GM12878 (cell line): ENCODE measurements at regions not wholly inside any gene's neighbourhood (a gene's known extent, or its start where the extent isn't known, plus 50 kb on each side); places are given as distances from the start of the nearest gene placed in this dataset.

Experiments used
- ATF3 ChIP-seq: IDR thresholded peaks from 2 replicates; pipeline ENCODE4 v1.6.1; 2011; ENCODE audit warnings: low read depth, mild to moderate bottlenecking, low read length, moderate library complexity, borderline replicate concordance; ENCODE audit errors: extremely low read depth
- E2F4 ChIP-seq: IDR thresholded peaks from 2 replicates; pipeline ENCODE4 v1.6.1; 2012; ENCODE audit warnings: low read depth, low read length, improper control_type of control experiment
- EP300 ChIP-seq, 2 experiments: fragments of 150-350 bp in 1 of 2; IDR thresholded peaks; 2 replicates each; pipeline ENCODE4 v1.6.1; 2011 to 2012; ENCODE audit warnings: low read depth in 2 of 2, low read length in 2 of 2, borderline replicate concordance in 1 of 2, improper control_type of control experiment in 1 of 2, inconsistent platforms in 1 of 2; ENCODE audit not compliant: control insufficient read depth in 1 of 2
- IKZF2 ChIP-seq, 2 experiments: fragments of 450-650 bp; IDR thresholded peaks; 2 replicates each; pipeline ENCODE4 v1.6.1; 2017; ENCODE audit warnings: mild to moderate bottlenecking in 2 of 2, moderate library complexity in 2 of 2
- MTA3 ChIP-seq: IDR thresholded peaks from 2 replicates; pipeline ENCODE4 v1.6.1; 2012; ENCODE audit warnings: low read length, inconsistent platforms, borderline replicate concordance
- NBN ChIP-seq: fragments of 450-650 bp; IDR thresholded peaks from 2 replicates; pipeline ENCODE4 v1.6.1; 2016
- POLR2AphosphoS2 ChIP-seq: IDR thresholded peaks from 2 replicates; pipeline ENCODE4 v1.6.1; 2011; ENCODE audit warnings: low read depth, mild to moderate bottlenecking, low read length, improper control_type of control experiment, moderate library complexity
- RBBP5 ChIP-seq: fragments of 200-600 bp; sonication (generic); conservative IDR thresholded peaks from 2 replicates; pipeline ENCODE4 v1.6.1; 2016
- RCOR1 ChIP-seq: conservative IDR thresholded peaks from 2 replicates; pipeline ENCODE4 v1.6.1; 2012; ENCODE audit warnings: low read depth, low read length, improper control_type of control experiment
- SIX5 ChIP-seq: IDR thresholded peaks from 2 replicates; pipeline ENCODE4 v1.6.1; 2011; ENCODE audit warnings: mild to moderate bottlenecking, low read depth, low read length, moderate library complexity; ENCODE audit not compliant: severe bottlenecking
- SUPT20H ChIP-seq: IDR thresholded peaks from 2 replicates; pipeline ENCODE4 v1.6.1; 2011; ENCODE audit warnings: low read depth, mild to moderate bottlenecking, low read length, moderate library complexity, borderline replicate concordance; ENCODE audit not compliant: control insufficient read depth
- SUZ12 ChIP-seq: fragments of 200-600 bp; sonication (generic); IDR thresholded peaks from one replicate; pipeline ENCODE4 v1.6.1; 2018; ENCODE audit warnings: antibody characterized with exemption, mild to moderate bottlenecking; ENCODE audit not compliant: unreplicated experiment
- TCF3 ChIP-seq: IDR thresholded peaks from 2 replicates; pipeline ENCODE4 v1.6.1; 2012; ENCODE audit warnings: low read depth, mild to moderate bottlenecking, low read length, borderline replicate concordance; ENCODE audit not compliant: insufficient read depth
- YY1 ChIP-seq: IDR thresholded peaks from 2 replicates; pipeline ENCODE4 v1.6.1; 2011; ENCODE audit warnings: low read depth, mild to moderate bottlenecking, low read length
- ZZZ3 ChIP-seq: IDR thresholded peaks from 2 replicates; pipeline ENCODE4 v1.6.1; 2011; ENCODE audit warnings: low read depth; ENCODE audit not compliant: control insufficient read depth, insufficient read length
- TF ChIP-seq, protein P1 (sequence below): fragments of 450-650 bp; IDR thresholded peaks from 2 replicates; pipeline ENCODE4 v1.6.1; 2016; ENCODE audit warnings: mild to moderate bottlenecking, moderate library complexity, borderline replicate concordance
- TF ChIP-seq, protein P2 (sequence below): fragments of 450-650 bp; IDR thresholded peaks from 2 replicates; pipeline ENCODE4 v1.6.1; 2017; ENCODE audit warnings: mild to moderate bottlenecking, moderate library complexity
- TF ChIP-seq, protein P3 (sequence below): fragments of 450-650 bp; conservative IDR thresholded peaks from 2 replicates; pipeline ENCODE4 v1.6.1; 2017; ENCODE audit warnings: mild to moderate bottlenecking, moderate library complexity

DNA sequence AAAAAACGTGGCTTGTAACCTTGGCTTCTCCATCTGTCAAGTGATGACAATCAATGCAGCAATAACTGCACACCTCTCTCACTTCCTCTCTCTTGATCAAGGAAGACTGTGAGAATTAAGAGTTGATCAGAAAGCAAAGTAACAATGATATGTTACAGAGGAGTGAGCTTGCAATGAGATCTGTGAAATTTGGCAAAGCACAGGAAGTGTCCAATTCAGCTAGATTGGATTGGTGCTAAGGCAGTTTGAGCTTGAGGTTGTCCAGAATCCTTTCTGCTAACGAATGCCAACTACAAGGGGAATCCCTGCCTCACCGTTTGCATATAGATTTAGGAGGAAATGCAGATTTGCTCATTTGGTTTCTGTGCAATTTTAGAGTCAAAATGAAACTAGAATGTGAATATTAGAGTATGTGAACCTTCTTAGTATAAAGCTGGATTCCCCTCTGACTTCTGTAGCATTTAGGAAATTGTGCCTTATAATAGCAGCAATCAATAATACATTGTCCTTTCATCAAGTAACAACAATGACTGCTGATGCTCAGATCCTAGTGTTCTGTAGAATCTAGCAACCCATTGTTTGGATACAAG is 346.4 kb downstream of the PTTG2 start (continued):
- TF ChIP-seq, protein P1, sequence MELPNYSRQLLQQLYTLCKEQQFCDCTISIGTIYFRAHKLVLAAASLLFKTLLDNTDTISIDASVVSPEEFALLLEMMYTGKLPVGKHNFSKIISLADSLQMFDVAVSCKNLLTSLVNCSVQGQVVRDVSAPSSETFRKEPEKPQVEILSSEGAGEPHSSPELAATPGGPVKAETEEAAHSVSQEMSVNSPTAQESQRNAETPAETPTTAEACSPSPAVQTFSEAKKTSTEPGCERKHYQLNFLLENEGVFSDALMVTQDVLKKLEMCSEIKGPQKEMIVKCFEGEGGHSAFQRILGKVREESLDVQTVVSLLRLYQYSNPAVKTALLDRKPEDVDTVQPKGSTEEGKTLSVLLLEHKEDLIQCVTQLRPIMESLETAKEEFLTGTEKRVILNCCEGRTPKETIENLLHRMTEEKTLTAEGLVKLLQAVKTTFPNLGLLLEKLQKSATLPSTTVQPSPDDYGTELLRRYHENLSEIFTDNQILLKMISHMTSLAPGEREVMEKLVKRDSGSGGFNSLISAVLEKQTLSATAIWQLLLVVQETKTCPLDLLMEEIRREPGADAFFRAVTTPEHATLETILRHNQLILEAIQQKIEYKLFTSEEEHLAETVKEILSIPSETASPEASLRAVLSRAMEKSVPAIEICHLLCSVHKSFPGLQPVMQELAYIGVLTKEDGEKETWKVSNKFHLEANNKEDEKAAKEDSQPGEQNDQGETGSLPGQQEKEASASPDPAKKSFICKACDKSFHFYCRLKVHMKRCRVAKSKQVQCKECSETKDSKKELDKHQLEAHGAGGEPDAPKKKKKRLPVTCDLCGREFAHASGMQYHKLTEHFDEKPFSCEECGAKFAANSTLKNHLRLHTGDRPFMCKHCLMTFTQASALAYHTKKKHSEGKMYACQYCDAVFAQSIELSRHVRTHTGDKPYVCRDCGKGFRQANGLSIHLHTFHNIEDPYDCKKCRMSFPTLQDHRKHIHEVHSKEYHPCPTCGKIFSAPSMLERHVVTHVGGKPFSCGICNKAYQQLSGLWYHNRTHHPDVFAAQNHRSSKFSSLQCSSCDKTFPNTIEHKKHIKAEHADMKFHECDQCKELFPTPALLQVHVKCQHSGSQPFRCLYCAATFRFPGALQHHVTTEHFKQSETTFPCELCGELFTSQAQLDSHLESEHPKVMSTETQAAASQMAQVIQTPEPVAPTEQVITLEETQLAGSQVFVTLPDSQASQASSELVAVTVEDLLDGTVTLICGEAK = no peak
- no peak for TF ChIP-seq ZZZ3
- no peak for TF ChIP-seq POLR2AphosphoS2
- peak; percentile 75 to 81; a peak in 3 of 4 replicates for TF ChIP-seq EP300 (IDR thresholded peaks at IDR 0.05; ENCODE audit: borderline replicate concordance in 1 of 2, control insufficient read depth in 1 of 2, low read depth in 2 of 2, low read length in 2 of 2)
- TF ChIP-seq, protein P2, sequence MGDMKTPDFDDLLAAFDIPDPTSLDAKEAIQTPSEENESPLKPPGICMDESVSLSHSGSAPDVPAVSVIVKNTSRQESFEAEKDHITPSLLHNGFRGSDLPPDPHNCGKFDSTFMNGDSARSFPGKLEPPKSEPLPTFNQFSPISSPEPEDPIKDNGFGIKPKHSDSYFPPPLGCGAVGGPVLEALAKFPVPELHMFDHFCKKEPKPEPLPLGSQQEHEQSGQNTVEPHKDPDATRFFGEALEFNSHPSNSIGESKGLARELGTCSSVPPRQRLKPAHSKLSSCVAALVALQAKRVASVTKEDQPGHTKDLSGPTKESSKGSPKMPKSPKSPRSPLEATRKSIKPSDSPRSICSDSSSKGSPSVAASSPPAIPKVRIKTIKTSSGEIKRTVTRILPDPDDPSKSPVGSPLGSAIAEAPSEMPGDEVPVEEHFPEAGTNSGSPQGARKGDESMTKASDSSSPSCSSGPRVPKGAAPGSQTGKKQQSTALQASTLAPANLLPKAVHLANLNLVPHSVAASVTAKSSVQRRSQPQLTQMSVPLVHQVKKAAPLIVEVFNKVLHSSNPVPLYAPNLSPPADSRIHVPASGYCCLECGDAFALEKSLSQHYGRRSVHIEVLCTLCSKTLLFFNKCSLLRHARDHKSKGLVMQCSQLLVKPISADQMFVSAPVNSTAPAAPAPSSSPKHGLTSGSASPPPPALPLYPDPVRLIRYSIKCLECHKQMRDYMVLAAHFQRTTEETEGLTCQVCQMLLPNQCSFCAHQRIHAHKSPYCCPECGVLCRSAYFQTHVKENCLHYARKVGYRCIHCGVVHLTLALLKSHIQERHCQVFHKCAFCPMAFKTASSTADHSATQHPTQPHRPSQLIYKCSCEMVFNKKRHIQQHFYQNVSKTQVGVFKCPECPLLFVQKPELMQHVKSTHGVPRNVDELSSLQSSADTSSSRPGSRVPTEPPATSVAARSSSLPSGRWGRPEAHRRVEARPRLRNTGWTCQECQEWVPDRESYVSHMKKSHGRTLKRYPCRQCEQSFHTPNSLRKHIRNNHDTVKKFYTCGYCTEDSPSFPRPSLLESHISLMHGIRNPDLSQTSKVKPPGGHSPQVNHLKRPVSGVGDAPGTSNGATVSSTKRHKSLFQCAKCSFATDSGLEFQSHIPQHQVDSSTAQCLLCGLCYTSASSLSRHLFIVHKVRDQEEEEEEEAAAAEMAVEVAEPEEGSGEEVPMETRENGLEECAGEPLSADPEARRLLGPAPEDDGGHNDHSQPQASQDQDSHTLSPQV = no peak
- TF ChIP-seq NBN = 0 out of 2 replicates have a peak, but pooled peaks have one; percentile 36
- no peak for TF ChIP-seq RBBP5
- TF ChIP-seq, protein P3, sequence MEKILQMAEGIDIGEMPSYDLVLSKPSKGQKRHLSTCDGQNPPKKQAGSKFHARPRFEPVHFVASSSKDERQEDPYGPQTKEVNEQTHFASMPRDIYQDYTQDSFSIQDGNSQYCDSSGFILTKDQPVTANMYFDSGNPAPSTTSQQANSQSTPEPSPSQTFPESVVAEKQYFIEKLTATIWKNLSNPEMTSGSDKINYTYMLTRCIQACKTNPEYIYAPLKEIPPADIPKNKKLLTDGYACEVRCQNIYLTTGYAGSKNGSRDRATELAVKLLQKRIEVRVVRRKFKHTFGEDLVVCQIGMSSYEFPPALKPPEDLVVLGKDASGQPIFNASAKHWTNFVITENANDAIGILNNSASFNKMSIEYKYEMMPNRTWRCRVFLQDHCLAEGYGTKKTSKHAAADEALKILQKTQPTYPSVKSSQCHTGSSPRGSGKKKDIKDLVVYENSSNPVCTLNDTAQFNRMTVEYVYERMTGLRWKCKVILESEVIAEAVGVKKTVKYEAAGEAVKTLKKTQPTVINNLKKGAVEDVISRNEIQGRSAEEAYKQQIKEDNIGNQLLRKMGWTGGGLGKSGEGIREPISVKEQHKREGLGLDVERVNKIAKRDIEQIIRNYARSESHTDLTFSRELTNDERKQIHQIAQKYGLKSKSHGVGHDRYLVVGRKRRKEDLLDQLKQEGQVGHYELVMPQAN = no peak
- TF ChIP-seq YY1 = no peak
- no peak for TF ChIP-seq SUZ12
- TF ChIP-seq MTA3 = peak; percentile 98; the same call in 1 of the 2 replicates
- TF ChIP-seq E2F4 = no peak
- TF ChIP-seq SUPT20H = no peak
- no peak for TF ChIP-seq TCF3
- TF ChIP-seq IKZF2 (IDR thresholded peaks at IDR 0.05) = peak; percentile 75 to 80
- TF ChIP-seq RCOR1 = no peak
- no peak for TF ChIP-seq SIX5
- no peak for TF ChIP-seq ATF3
